Transverse colon (tissue), 4 donors: ENCODE measurements at regions not wholly inside any gene's neighbourhood (a gene's known extent, or its start where the extent isn't known, plus 50 kb on each side); places are given as distances from the start of the nearest gene placed in this dataset.

Experiments
- DNase-seq: peaks from one replicate; pipeline ENCODE4 v3.0.0-alpha.2; 2019
- H3K27ac ChIP-seq, 4 donors: fragments of 200-600 bp; sonication (generic); 2 replicates each; pipeline ENCODE4 v1.5.1; 2016 to 2018; ENCODE audit warnings: inconsistent platforms in 4 of 4
- H3K27me3 ChIP-seq: fragments of 200-600 bp; sonication (generic); 2 replicates; pipeline ENCODE4 v1.5.1; 2017; ENCODE audit warnings: inconsistent platforms
- H3K36me3 ChIP-seq, 4 donors: fragments of 200-600 bp; sonication (generic); 2 replicates each; pipeline ENCODE4 v1.5.1; 2017 to 2019; ENCODE audit warnings: inconsistent platforms in 4 of 4
- H3K4me1 ChIP-seq, 4 donors: fragments of 200-600 bp; sonication (generic); 2 replicates each; pipeline ENCODE4 v1.5.1; 2017 to 2020; ENCODE audit warnings: inconsistent platforms in 4 of 4
- H3K4me3 ChIP-seq, 4 donors: fragments of 200-600 bp; sonication (generic); 1 replicate in 1 of 4; 2 replicates in 3 of 4; pipeline versions ENCODE4 v1.5.1 to v1.6.1; 2017 to 2019; ENCODE audit warnings: inconsistent platforms in 4 of 4
- H3K9me3 ChIP-seq, 2 donors: fragments of 200-600 bp; sonication (generic); 2 replicates each; pipeline ENCODE4 v1.5.1; 2017 to 2019; ENCODE audit warnings: inconsistent platforms in 2 of 2
- CTCF ChIP-seq, 5 experiments: fragments of 200-600 bp in 3 of 5; fragments of 450-650 bp in 2 of 5; sonication (generic) in 3 of 5; IDR thresholded peaks; 1 replicate in 2 of 5; 2 replicates in 3 of 5; pipeline ENCODE4 v1.5.1; 2016 to 2017; ENCODE audit warnings: antibody characterized with exemption in 5 of 5, inconsistent platforms in 3 of 5, mild to moderate bottlenecking in 2 of 5, moderate library complexity in 1 of 5
- EP300 ChIP-seq: sonication (generic); formaldehyde crosslinking; IDR thresholded peaks from one replicate; pipeline ENCODE4 v1.6.1; 2017; ENCODE audit warnings: antibody characterized with exemption, low read depth
- POLR2A ChIP-seq: fragments of 450-650 bp; IDR thresholded peaks from one replicate; pipeline ENCODE4 v1.6.1; 2016; ENCODE audit warnings: antibody characterized with exemption, mild to moderate bottlenecking, moderate library complexity
- POLR2AphosphoS5 ChIP-seq, 3 donors: sonication (generic); formaldehyde crosslinking; IDR thresholded peaks; one replicate each; pipeline ENCODE4 v1.6.1; 2016; ENCODE audit warnings: antibody characterized with exemption in 3 of 3
- WGBS, 2 donors: methylation state at CpG; one replicate each; pipeline ENCODE4 v1.1.5; 2018; ENCODE audit warnings: low coverage in 1 of 2; 5-methylcytosine and 5-hydroxymethylcytosine counted together
- in situ Hi-C, 4 donors: fragments of 200-750 bp; cut with MboI; loops; one replicate each; pipeline versions ENCODE4 v1.15.0 to v1.15.1; 2017; ENCODE audit warnings: low sequenced_read_pairs in 3 of 4, low pct_ligation_motif_present in 1 of 4, low pct_unique_long_range_greater_than_20kb in 1 of 4
- intact Hi-C: fragments of 100-400 bp; cut with DNase I; formaldehyde crosslinking; loops from one replicate; pipeline ENCODE4 v1.15.1; 2023; ENCODE audit warnings: low total_unique reads

GRCh38 chr17:5785338-5785737 is 201.0 kb upstream of the NLRP1 start:
- TF ChIP-seq CTCF (IDR thresholded peaks at IDR 0.05) (no peak), EP300 (no peak), POLR2AphosphoS5 (IDR thresholded peaks at IDR 0.05) (no peak), POLR2A (no peak)
- WGBS, 2 donors = 27 to 29% methylated on average over 3 to 4 of the region's 4 CpGs
- H3K4me1 ChIP-seq = no peaks in the 10 kb centered on the region
- H3K27me3 ChIP-seq = no peaks in the 10 kb centered on the region
- intact Hi-C loops = no loop called here
- no peak for DNase-seq
- no peaks in the 10 kb centered on the region for H3K9me3 ChIP-seq
- H3K36me3 ChIP-seq = no peaks in the 10 kb centered on the region
- in situ Hi-C loops = no loop called here
- no peak overlapping the region for H3K27ac ChIP-seq
- no peak overlapping the region for H3K4me3 ChIP-seq

- Histone ChIP-seq H3K4me3 (no peak overlapping the region), H3K4me1 (no peaks in the 10 kb centered on the region), H3K27me3 (no peaks in the 10 kb centered on the region), H3K27ac (no peak overlapping the region), H3K36me3 (no peaks in the 10 kb centered on the region), H3K9me3 (no peaks in the 10 kb centered on the region)
- WGBS, 2 donors = 67 to 71% methylated on average over 3 to 11 of the region's 11 CpGs
- intact Hi-C loops = no loop called here
- DNase-seq = no peak
- in situ Hi-C loops = no loop called here
- TF ChIP-seq POLR2A (no peak), POLR2AphosphoS5 (IDR thresholded peaks at IDR 0.05) (no peak), CTCF (IDR thresholded peaks at IDR 0.05) (no peak), EP300 (no peak)
These were observed 201.7 kb upstream of the NLRP1 start for GRCh38 chr17:5785867-5786509.

GRCh38 chr17:5786510-5786875 is 202.2 kb upstream of the NLRP1 start:
- WGBS, 2 donors = 57 to 66% methylated on average over 3 to 6 of the region's 6 CpGs
- no peak overlapping the region for H3K27ac ChIP-seq
- intact Hi-C loops = no loop called here

GRCh38 chr17:5788266-5788900 is 204.1 kb upstream of the NLRP1 start:
- H3K9me3 ChIP-seq = peaks cover 6 to 8% of the 10 kb centered on the region in 2 donors
- in situ Hi-C loops (no loop called here), intact Hi-C loops (no loop called here)
- TF ChIP-seq POLR2AphosphoS5 (IDR thresholded peaks at IDR 0.05) (no peak), POLR2A (no peak), CTCF (IDR thresholded peaks at IDR 0.05) (no peak), EP300 (no peak)
- H3K4me3 ChIP-seq = no peak overlapping the region
- DNase-seq = no peak
- H3K36me3 ChIP-seq = no peaks in the 10 kb centered on the region
- no peaks in the 10 kb centered on the region for H3K4me1 ChIP-seq
- 85 to 100% methylated on average over 1 to 6 of the region's 6 CpGs for WGBS, 2 donors
- no peak overlapping the region for H3K27ac ChIP-seq
- no peaks in the 10 kb centered on the region for H3K27me3 ChIP-seq

More at GRCh38 chr17:5786510-5786875, 202.2 kb upstream of the NLRP1 start:
- H3K9me3 ChIP-seq = no peaks in the 10 kb centered on the region
- in situ Hi-C loops = no loop called here
- no peaks in the 10 kb centered on the region for H3K36me3 ChIP-seq
- DNase-seq = no peak
- H3K4me1 ChIP-seq = no peaks in the 10 kb centered on the region
- no peak overlapping the region for H3K4me3 ChIP-seq
- TF ChIP-seq EP300 = no peak
- no peak for TF ChIP-seq POLR2AphosphoS5 (IDR thresholded peaks at IDR 0.05)
- TF ChIP-seq POLR2A = no peak
- H3K27me3 ChIP-seq = no peaks in the 10 kb centered on the region

GRCh38 chr17:5789528-5789927 is 205.2 kb upstream of the NLRP1 start:
- Histone ChIP-seq H3K27ac (no peak overlapping the region), H3K4me1 (no peaks in the 10 kb centered on the region), H3K9me3 (peaks cover 6 to 8% of the 10 kb centered on the region in 2 donors), H3K4me3 (no peak overlapping the region), H3K27me3 (no peaks in the 10 kb centered on the region), H3K36me3 (no peaks in the 10 kb centered on the region)
- in situ Hi-C loops = no loop called here
- intact Hi-C loops = no loop called here
- no peak for TF ChIP-seq CTCF (IDR thresholded peaks at IDR 0.05)
- TF ChIP-seq EP300 = no peak
- TF ChIP-seq POLR2A = no peak
- no peak for TF ChIP-seq POLR2AphosphoS5 (IDR thresholded peaks at IDR 0.05)
- WGBS, 2 donors = 62 to 72% methylated on average over 8 to 15 of the region's 15 CpGs
- no peak for DNase-seq
